Neutrophil (primary cell): ENCODE measurements at regions not wholly inside any gene's neighbourhood (a gene's known extent, or its start where the extent isn't known, plus 50 kb on each side); places are given as distances from the start of the nearest gene placed in this dataset.

Experiments used
- H3K27ac ChIP-seq: fragments of 200-600 bp; sonication (generic); 2 replicates; pipeline ENCODE4 v1.5.1; 2016; ENCODE audit warnings: mild to moderate bottlenecking, moderate library complexity
- H3K27me3 ChIP-seq: fragments of 200-600 bp; sonication (generic); 2 replicates; pipeline ENCODE4 v1.6.0; 2016; ENCODE audit warnings: mild to moderate bottlenecking
- H3K36me3 ChIP-seq: fragments of 200-600 bp; sonication (generic); 2 replicates; pipeline ENCODE4 v1.5.1; 2017
- H3K4me1 ChIP-seq, 2 experiments: fragments of 200-600 bp in 1 of 2; sonication (generic) in 1 of 2; 1 replicate in 1 of 2; 2 replicates in 1 of 2; pipeline versions ENCODE4 v1.5.1 to v1.6.1; 2013 to 2016; ENCODE audit warnings: low read depth in 1 of 2, low read length in 1 of 2, mild to moderate bottlenecking in 1 of 2, moderate library complexity in 1 of 2; ENCODE audit not compliant: control insufficient read depth in 1 of 2, insufficient read depth in 1 of 2
- H3K4me3 ChIP-seq, 2 experiments: fragments of 200-600 bp in 1 of 2; sonication (generic) in 1 of 2; 1 replicate in 1 of 2; 2 replicates in 1 of 2; pipeline ENCODE4 v1.5.1; 2013 to 2016; ENCODE audit warnings: low read depth in 1 of 2, low read length in 1 of 2, mild to moderate bottlenecking in 1 of 2, moderate library complexity in 1 of 2
- H3K9me3 ChIP-seq: fragments of 200-600 bp; sonication (generic); 2 replicates; pipeline ENCODE4 v1.5.1; 2016
- CTCF ChIP-seq: fragments of 200-600 bp; sonication (generic); IDR thresholded peaks from 2 replicates; pipeline ENCODE4 v1.5.1; 2016; ENCODE audit warnings: antibody characterized with exemption

GRCh38 chr1:219988818-219989217, 57.5 kb downstream of the EPRS1 start:
- Histone ChIP-seq H3K4me3 (no peak overlapping the region), H3K27ac (no peak overlapping the region), H3K27me3 (no peaks in the 10 kb centered on the region), H3K9me3 (no peaks in the 10 kb centered on the region), H3K36me3 (peaks cover 41% of the 10 kb centered on the region), H3K4me1 (no peaks in the 10 kb centered on the region)
- TF ChIP-seq CTCF: no peak

GRCh38 chr1:219988387-219988786, 57.9 kb downstream of the EPRS1 start:
- H3K4me3 ChIP-seq: no peak overlapping the region
- peaks cover 44% of the 10 kb centered on the region for H3K36me3 ChIP-seq
- H3K27me3 ChIP-seq: no peaks in the 10 kb centered on the region
- no peak overlapping the region for H3K27ac ChIP-seq
- H3K4me1 ChIP-seq: no peaks in the 10 kb centered on the region
- no peaks in the 10 kb centered on the region for H3K9me3 ChIP-seq
- no peak for TF ChIP-seq CTCF

GRCh38 chr1:219987325-219987724, 59.0 kb upstream of the SLC30A10 start:
- Histone ChIP-seq H3K27ac (no peak overlapping the region), H3K4me3 (no peak overlapping the region)
- TF ChIP-seq CTCF: no peak

GRCh38 chr1:219985169-219985568, 56.8 kb upstream of the SLC30A10 start:
- Histone ChIP-seq H3K27ac (no peak overlapping the region), H3K27me3 (no peaks in the 10 kb centered on the region), H3K36me3 (peaks cover 63% of the 10 kb centered on the region), H3K4me1 (no peaks in the 10 kb centered on the region), H3K9me3 (no peaks in the 10 kb centered on the region), H3K4me3 (no peak overlapping the region)
- TF ChIP-seq CTCF: no peak

More at GRCh38 chr1:219987325-219987724, 59.0 kb upstream of the SLC30A10 start:
- Histone ChIP-seq H3K36me3 (peaks cover 45% of the 10 kb centered on the region), H3K9me3 (no peaks in the 10 kb centered on the region), H3K4me1 (no peaks in the 10 kb centered on the region), H3K27me3 (no peaks in the 10 kb centered on the region)
